Superior temporal gyrus (tissue), 1 donor: ENCODE measurements at regions not wholly inside any gene's neighbourhood (a gene's known extent, or its start where the extent isn't known, plus 50 kb on each side); places are given as distances from the start of the nearest gene placed in this dataset.
A peak's percentile ranks its signal among the peaks of the same experiment; 100 is the strongest.
"Not testable (repeated sequence)": the region's sequence is repeated elsewhere in the genome, so short reads cannot be mapped to it uniquely, and the experiment has no call there.

Experiments
- DNase-seq: peaks from one replicate; pipeline ENCODE4 v3.0.0-alpha.2; 2016; ENCODE audit errors: extremely low spot score

DNA sequence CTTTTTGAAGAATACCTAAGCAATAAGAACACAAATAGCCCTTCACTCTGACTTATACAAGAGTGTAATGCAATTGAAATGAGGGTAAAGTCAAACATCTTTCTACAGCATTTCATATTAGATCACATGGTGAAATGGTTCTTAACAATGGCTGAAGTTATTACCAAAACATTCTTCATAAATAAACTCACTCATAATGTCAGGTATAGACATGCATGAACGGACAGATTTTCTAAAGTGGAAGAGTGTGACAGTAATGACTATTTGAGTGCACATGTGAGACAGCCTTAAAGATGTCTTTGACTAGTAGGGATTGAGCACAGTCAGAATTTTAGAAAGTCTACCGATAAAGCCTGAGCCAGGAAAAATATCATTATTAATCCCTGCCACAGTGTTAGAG lies 471.0 kb downstream of the ZPLD1 start:
- DNase-seq = no peak

DNA sequence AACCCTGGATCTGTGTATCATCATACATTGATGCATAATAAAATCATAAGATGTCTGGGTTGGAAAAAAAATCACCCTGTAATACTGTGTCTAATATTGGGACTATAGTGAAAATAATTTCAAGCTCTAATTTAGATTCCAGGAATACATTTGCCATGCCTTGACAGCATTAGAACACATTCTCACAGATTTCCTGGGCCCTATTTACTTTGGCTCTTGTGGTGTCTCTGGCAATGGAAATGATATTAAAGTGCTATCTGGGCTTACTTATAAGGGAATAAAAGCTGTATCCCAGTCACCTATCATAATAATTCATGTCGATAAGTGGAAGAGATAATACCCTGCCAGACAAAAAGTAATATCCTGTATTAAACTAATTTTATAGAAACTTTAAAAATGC lies 472.0 kb downstream of the ZPLD1 start:
- DNase-seq = no peak

DNA sequence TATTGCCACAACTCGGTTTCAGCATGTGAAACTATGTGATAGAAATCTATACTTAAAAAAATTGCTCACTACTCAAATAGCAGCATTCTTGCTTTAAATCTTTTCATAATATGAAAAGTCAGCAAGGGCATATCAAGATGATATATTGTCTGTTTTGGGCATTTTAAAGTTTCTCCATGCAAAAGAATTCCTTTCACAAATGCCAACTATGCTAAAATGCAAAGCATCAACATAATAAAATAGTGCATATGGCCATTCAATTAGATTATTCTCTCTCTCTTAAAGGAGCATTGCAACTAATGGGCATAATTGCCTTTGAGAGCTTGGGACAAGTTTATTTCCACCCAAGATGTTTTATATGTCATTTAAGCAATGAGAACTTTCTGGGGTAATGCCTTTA lies 475.1 kb downstream of the ZPLD1 start:
- DNase-seq = no peak

GRCh38 chr3:102916532-102916931 lies 481.7 kb downstream of the ZPLD1 start:
- DNase-seq = no peak

GRCh38 chr3:102926618-102927017 lies 491.8 kb downstream of the ZPLD1 start:
- no peak for DNase-seq

- DNase-seq = no peak
Measured at GRCh38 chr3:102933377-102933776, 498.6 kb downstream of the ZPLD1 start.

DNA sequence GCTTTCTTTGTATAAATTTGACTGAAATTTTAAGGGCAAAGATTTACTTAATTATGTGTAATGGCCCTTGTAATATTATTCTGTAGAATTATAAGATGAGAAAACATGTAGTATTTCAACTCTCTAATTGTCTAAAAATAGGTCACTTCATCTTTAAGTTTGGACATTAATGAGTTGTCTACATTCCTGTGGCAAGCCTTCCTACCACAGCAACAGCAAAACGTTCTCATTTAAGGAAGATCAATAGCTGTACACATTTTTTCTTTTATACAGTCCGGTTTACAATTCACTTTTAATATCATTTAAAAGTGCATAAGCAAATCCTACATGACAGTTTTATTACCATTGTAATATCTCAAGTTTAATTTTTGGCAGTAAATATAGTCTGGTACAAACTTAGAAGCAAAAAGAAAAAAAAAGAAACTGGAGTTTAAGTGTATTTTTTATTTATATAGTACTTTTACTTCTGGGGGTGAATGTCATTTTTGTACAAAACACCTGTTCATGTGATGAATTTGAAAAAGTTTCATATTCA lies 501.8 kb downstream of the ZPLD1 start:
- DNase-seq = no peak

DNA sequence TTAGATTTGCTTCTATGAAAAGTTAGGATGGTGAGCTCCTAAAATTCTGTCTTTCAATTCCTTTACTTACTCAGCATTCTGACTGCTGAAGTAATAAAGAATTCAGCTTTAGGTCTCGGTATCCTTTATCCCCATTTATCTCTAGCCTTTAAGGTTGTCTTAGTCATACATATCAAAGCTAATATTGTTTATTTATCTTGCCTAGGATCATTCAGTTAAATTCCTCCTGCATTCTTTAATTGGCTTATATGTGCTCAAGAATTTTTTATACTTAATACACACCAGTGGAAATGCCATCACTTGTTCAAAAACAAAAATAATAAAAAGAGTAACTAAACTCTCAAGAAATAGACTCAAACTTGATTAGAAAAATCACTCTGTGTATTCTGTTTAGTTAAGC lies 507.0 kb downstream of the ZPLD1 start:
- DNase-seq = no peak

DNA sequence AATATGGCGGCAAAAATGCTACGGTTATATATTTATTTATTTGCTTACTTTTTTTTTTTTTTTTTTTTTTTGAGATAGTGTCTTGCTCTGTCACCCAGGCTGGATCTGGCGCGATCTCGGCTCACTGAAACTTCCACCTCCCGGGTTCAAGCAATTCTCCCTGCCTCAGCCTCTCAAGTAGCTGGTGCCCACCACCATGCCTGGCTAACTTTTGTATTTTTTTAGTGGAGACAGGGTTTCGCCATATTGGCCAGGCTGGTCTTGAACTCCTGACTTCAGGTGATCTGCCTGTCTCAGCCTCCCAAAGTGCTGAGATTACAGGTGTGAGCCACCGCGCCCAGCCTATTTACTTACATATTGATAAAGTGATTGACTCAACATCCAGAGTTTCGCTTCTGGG lies 511.6 kb downstream of the ZPLD1 start:
- DNase-seq = not testable (repeated sequence)

DNA sequence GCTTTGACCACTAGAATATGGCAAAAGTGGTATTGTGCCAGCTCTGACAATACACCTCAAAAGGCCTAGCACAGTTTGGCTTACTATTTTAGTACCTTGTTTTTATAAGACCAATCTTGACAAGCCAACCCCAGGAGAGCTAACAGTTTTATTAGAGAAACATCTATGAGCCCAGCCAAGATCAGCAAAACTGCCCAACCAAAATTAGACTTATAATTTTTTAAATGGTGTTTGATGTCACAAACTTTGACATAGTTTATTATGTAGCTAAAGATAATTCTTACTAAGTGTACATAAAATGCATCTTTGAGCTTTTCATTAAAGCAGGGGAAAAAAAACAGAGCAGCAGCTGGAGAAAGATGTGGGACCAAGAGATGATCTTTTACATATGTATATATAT lies 537.5 kb downstream of the ZPLD1 start:
- DNase-seq = no peak

DNA sequence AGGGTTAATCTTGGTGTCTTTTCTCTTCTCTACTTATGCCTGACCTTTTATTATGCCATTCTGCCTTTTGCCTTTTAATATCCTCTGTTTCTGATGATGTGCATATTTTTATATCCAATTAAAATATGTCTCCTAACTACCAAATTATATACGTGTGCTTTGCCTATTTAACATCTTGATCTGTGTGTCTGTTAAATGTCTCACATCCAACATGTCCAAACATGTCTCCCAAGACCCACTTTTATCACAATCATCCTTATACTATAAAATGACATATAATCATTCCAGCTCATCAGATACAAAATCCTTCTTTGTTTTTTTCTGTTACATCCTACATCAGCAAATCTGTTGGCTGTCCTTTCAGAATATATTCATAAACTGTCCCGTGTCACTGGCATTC lies 539.5 kb downstream of the ZPLD1 start:
- DNase-seq = no peak

DNA sequence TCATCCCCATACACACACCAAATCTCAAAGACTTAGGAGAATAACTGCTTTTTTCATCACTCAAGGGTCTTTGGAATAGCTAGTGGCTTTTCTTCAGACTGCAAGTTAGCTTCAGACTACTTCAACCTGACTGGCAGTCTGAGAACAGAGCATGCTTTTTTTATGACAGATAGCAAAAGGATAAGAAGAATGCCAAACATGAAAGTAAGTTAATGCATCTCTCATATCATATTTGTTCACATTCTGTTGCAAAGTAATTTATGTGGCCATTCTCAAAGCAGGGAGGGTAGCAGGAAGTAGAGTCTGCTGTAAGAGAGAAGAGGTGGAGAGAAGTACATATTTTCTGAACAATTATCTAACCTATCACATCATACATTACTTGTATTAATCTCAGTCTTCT lies 544.4 kb downstream of the ZPLD1 start:
- DNase-seq = no peak

DNA sequence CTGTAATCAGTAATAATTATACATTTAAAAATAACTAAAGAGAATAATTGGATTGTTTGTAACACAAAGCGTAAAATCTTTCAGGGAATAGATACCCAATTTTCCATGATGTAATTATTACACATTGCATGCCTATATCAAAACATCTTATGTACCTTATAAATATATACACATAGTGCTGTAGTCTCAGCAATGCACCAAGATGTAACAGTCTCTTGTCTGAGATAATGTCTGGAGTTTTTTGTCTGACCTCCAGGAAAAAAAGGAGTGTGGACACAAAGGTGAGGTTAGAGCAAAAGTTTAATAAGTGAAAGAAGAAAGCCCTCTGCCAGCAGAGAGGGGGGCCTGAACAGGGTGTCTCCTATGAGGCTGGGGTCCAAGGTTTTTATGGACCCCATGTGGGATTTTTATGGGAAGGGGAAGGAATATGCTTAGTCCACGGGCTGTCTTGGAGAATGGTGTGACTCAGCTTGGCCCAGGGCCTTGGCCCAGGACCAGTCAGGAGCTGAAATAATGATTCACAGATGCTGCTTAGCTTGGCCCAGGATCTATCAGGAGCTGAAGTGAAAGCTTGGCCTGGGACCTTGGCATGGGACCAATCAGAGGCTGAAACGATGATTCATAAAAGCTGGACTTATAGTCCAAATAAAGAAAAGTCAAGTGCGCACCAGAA lies 545.0 kb downstream of the ZPLD1 start:
- DNase-seq = no peak

GRCh38 chr3:102980355-102980696 lies 545.5 kb downstream of the ZPLD1 start:
- DNase-seq = no peak

DNA sequence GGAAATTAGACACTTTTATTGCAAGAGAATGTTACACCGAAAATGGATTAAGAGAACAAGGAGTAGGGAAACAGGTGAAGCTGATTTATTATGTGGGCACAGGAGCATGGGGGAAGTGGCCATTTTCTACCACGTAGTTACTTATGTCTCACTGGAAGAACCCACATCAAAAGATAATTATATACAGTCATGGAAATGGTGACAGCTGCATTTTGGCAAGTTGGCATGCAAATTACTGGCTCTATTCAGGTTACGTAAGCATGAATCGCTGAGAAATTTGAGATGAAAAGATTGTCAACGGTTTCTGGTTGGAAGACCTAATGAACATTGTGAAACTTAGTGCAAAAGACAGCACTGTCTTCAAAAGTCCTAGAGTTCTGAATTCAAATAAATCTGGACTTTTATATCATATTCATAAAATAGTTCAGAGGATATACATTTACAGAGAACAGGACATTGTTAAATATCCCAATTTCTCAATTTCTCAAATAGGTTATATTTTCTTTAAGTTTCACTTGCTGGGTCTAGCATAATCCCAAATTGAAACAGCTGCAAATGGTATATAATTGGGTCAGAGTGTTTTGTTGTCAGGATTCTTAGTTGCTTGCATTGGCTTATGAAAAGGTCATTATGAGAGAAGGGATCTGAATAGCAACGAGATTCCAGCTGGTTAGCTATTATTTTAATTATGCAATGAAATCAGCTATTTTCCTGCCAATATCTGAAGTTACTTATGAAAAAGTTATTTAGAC lies 567.8 kb downstream of the ZPLD1 start:
- DNase-seq = peak; percentile 36

DNA sequence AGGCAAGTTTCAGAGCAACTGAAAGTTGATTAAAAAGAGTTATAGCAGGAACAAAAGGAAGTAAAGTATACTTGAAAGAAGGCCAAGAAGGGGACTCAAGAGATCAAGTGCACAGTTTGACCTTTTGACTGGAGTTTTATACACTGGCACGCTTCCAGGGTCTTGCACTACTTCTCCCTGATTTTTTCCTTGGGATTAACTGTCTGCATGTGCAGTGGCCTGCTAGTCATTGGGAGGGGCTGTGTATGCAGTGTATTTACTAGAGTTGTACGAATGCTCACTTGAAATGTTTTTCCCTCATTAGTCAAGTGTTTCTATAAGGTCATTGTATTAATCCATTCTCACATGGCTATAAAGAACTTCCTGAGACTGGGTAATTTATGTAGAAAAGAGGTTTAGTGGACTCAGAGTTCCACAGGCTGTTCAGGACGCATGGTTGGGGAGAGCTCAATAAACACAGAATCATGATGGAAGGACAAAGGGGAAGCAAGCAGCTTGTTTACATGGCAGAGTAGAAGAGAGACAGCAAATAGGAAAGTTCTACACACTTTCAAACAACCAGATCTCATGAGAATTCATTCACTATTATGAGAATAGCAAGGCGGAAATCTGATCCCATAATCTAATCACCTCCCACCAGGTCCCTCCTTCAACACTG lies 571.8 kb downstream of the ZPLD1 start:
- no peak for DNase-seq

- no peak for DNase-seq
Measured at GRCh38 chr3:103009609-103010008, 574.8 kb downstream of the ZPLD1 start.

DNA sequence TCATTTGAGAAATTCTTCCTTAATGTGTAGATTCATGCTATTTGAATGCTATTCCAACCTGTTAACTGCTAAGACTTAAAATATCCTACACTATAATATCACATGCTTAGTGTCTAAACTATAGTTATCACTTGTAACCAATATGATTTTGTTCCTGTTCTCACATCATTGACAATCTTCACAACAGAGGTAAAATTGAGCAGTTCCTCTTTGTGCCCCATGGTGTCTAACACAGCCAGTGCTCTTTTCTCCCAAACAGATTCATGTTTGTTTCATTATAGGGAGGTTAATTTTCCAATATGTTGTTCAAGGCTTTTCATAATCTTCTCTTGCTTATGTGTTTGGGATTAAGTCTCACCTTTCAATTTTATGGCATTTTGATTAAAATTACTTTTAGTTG lies 591.1 kb downstream of the ZPLD1 start:
- no peak for DNase-seq

DNA sequence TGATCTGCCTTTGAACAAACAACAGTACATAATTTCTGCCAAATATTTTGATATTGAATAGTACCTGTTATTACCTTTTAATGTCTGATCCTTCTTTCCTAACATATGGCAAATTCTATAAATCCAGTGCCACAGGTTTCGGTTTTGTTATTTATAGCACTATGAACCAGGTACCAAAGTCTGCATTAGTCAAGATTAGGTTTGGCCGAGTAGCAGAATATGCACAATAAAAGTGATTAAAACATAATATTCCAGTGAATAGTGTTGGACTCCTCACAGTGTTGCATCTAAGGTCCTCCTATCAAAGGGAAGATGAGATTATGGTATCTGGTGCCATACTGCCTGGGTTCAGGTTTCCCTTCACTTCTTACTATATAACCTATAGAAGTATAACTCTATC lies 599.0 kb downstream of the ZPLD1 start:
- DNase-seq = no peak

GRCh38 chr3:103047640-103048039 lies 612.8 kb downstream of the ZPLD1 start:
- no peak for DNase-seq

GRCh38 chr3:103048068-103048722 lies 613.4 kb downstream of the ZPLD1 start:
- peak; percentile 15 for DNase-seq

- peak; percentile 35 for DNase-seq
Measured at GRCh38 chr3:103052236-103052830, 617.5 kb downstream of the ZPLD1 start.
